ENCODE measurements at regions not wholly inside any gene's neighbourhood (a gene's known extent, or its start where the extent isn't known, plus 50 kb on each side); places are given as distances from the start of the nearest gene placed in this dataset.

- peak; percentile 79 for TF ChIP-seq CTCF (IDR thresholded peaks at IDR 0.05; ENCODE audit: insufficient read depth, low read depth, low read length)
- DNase-seq (ENCODE audit: low read depth): peak; percentile 82
- no peak overlapping the region for H3K4me3 ChIP-seq (ENCODE audit: low read depth, low read length)
Measured at GRCh38 chr2:39913648-39914461, 134.8 kb upstream of the THUMPD2 start.

- H3K4me3 ChIP-seq (ENCODE audit: low read depth, low read length): no peak overlapping the region
- no peak for TF ChIP-seq CTCF (IDR thresholded peaks at IDR 0.05; ENCODE audit: insufficient read depth, low read depth, low read length)
- DNase-seq (ENCODE audit: low read depth): peak; percentile 41
Measured at GRCh38 chr2:39902103-39902502, 123.0 kb upstream of the THUMPD2 start.

DNA sequence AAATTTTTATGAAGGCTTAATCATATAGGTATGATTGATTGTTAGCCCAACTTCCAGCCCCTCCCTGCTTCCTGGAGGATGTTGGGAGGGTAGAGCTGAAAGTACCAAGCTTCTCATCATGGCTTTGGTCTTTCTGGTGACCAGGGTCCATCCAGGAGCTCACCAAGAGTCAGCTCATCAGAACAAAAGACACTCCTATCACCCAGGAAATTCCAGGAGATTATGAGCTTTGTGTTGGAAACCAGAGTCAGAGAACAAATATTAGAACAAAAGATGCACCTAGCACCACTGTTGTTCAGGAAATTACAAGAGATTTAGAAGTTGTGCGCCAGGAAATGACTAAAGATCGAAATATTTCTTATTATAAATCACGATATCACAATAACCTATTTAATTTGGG lies 119.9 kb upstream of the THUMPD2 start:
- no peak for DNase-seq (ENCODE audit: low read depth)
- no peak overlapping the region for H3K4me3 ChIP-seq (ENCODE audit: low read depth, low read length)
- TF ChIP-seq CTCF (IDR thresholded peaks at IDR 0.05; ENCODE audit: insufficient read depth, low read depth, low read length): no peak

DNA sequence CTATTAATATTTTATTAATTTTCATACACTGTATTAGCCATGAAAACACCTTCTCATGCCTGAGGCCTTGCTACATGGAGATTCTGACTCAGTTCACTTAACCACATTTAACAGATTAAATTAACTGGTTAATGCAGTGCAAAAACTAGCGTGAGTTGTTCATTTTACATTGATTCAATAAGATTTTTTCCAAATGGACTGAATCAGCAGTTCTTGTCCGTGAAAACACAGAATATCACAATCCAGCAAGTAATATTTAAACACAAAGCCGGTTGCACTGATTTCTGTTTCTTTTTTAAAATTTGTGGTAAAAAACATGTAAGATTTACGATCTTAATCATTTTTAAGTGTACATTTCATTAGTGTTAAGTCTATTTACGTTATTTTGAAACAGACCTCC lies 118.2 kb upstream of the THUMPD2 start:
- no peak overlapping the region for H3K4me3 ChIP-seq (ENCODE audit: low read depth, low read length)
- no peak for DNase-seq (ENCODE audit: low read depth)
- no peak for TF ChIP-seq CTCF (IDR thresholded peaks at IDR 0.05; ENCODE audit: insufficient read depth, low read depth, low read length)

DNA sequence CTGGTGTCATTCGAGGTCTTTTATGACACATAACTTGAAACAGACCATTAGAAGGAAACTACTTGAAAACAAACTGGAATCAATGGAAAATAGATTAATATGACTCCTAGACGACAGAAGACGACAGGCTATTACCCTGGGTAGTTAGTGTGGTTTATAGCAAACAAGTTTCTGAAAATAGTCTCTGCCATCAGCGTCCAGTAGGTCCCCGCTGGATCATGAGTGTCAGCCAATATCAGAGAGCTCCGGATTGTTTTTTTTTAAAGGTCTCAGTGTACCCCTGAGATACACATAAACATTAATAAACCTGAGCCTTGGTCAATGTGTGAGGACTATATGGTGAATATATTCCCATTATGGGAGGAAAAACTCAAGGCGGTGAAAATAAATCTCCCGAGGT lies 115.0 kb upstream of the THUMPD2 start:
- no peak for TF ChIP-seq CTCF (IDR thresholded peaks at IDR 0.05; ENCODE audit: insufficient read depth, low read depth, low read length)
- no peak overlapping the region for H3K4me3 ChIP-seq (ENCODE audit: low read depth, low read length)
- DNase-seq (ENCODE audit: low read depth): no peak

- DNase-seq (ENCODE audit: low read depth): no peak
- TF ChIP-seq CTCF (IDR thresholded peaks at IDR 0.05; ENCODE audit: insufficient read depth, low read depth, low read length): no peak
- H3K4me3 ChIP-seq (ENCODE audit: low read depth, low read length): no peak overlapping the region
Measured at GRCh38 chr2:39893616-39894015, 114.6 kb upstream of the THUMPD2 start.

DNA sequence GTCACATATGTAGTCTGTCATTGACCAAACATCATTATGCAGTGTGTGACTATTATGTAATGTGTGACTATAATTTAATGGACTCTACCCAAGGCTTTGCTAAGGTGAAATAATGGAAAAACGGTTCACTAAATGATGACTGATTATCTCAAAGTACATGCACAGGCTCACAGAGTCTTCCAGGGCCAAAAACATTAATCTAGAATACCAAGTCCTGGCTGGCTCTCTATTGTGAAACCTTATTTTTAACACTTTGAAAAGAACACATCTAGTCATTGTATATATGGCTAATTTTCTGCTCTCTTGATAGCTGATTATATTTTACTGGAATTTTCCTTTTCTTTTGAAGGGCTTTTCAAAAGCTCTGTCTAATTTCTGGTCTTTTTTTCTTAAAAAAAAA lies 102.9 kb upstream of the THUMPD2 start:
- DNase-seq (ENCODE audit: low read depth): no peak
- no peak for TF ChIP-seq CTCF (IDR thresholded peaks at IDR 0.05; ENCODE audit: insufficient read depth, low read depth, low read length)

More for the DNA sequence above, 102.9 kb upstream of the THUMPD2 start:
- no peak overlapping the region for H3K4me3 ChIP-seq (ENCODE audit: low read depth, low read length)

Data from fibroblast of villous mesenchyme (primary cell).